Fibroblast of the aortic adventitia (primary cell): ENCODE measurements at regions not wholly inside any gene's neighbourhood (a gene's known extent, or its start where the extent isn't known, plus 50 kb on each side); places are given as distances from the start of the nearest gene placed in this dataset.

ENCODE experiments used
- DNase-seq: peaks from one replicate; pipeline ENCODE4 v3.0.0-alpha.2; 2010; ENCODE audit warnings: low read depth
- H3K4me3 ChIP-seq: 2 replicates; pipeline ENCODE4 v1.5.1; 2011; ENCODE audit warnings: low read depth, mild to moderate bottlenecking, control low read depth, low read length, moderate library complexity
- TF ChIP-seq, protein P1 (sequence below): IDR thresholded peaks from 2 replicates; pipeline ENCODE4 v1.5.1; 2011; ENCODE audit warnings: mild to moderate bottlenecking, low read length, control low read depth, inconsistent platforms; ENCODE audit not compliant: insufficient read depth

- TF ChIP-seq, protein P1, sequence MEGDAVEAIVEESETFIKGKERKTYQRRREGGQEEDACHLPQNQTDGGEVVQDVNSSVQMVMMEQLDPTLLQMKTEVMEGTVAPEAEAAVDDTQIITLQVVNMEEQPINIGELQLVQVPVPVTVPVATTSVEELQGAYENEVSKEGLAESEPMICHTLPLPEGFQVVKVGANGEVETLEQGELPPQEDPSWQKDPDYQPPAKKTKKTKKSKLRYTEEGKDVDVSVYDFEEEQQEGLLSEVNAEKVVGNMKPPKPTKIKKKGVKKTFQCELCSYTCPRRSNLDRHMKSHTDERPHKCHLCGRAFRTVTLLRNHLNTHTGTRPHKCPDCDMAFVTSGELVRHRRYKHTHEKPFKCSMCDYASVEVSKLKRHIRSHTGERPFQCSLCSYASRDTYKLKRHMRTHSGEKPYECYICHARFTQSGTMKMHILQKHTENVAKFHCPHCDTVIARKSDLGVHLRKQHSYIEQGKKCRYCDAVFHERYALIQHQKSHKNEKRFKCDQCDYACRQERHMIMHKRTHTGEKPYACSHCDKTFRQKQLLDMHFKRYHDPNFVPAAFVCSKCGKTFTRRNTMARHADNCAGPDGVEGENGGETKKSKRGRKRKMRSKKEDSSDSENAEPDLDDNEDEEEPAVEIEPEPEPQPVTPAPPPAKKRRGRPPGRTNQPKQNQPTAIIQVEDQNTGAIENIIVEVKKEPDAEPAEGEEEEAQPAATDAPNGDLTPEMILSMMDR: no peak
- no peak for DNase-seq
- no peak overlapping the region for H3K4me3 ChIP-seq
Observed at GRCh38 chr20:58150772-58151171, 77.7 kb downstream of the ANKRD60 start.

DNA sequence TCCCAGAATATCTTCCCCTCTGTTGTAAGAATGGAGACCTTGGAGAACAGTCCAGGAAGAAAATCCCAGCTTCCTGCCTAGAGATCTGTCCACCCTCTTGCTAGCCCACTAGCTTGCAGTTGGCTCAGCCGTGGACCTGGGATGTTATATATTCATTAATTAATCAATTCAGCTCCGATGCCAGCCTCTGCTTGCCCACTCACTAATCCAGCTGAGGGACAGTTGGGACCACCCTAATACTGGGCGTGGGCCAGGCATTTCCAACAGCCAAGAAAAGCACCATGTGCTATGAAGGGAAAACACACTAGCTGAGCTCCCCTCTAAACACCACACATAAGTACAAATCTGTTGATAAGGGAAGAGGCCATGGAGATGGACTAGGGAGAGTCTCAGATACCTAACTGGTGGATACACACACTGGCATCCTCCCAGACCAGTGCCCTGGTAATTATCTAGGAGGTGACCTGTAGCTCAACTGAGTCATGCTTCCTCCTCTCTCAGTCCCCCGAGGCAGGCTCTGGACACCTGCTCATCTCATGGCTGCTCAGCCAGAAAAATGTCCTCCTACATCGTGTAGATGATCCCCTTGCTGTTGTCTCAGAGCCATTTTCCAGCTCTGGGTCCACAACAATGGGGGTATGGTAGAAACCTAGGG is 78.9 kb downstream of the ANKRD60 start:
- DNase-seq: no peak
- TF ChIP-seq, protein P1: no peak
- H3K4me3 ChIP-seq: no peak overlapping the region

- no peak overlapping the region for H3K4me3 ChIP-seq
- TF ChIP-seq, protein P1: no peak
- DNase-seq: no peak
Observed at GRCh38 chr20:58148891-58149290, 79.6 kb downstream of the ANKRD60 start.

DNA sequence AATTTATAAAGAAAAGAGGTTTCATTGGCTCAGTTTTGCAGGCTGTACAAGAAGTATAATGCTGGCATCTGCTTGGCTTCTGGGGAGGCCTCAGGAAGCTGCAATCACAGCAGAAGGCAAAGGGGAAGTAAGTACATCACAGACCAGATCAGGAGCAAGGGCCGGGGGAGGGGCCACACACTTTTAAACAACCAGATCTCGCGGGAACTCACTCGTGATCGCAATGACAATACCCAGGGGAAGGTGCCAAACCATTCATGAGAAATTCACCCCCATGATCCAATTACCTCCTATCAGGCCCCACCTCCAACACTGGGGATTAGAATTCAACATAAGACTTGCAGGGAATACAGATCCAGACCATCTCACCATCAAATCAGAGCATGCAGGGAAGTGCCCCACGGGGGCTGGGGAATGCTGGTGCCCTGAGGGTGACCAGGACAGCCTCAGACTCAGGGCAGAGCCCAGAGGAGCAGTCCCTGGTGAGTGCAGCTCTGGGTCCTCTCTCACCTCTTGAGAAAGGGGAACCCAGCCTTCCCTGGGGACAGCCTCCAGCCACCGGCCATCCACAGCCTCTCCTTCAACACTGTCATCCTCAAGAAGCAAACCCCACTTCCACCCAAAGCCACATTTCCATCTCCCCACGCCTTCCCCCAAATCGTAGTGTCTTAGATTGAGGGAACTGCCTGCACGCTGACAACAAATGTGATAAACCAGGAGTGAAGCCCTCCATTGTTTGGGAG is 80.7 kb downstream of the ANKRD60 start:
- TF ChIP-seq, protein P1: no peak
- H3K4me3 ChIP-seq: no peak overlapping the region
- DNase-seq: no peak

DNA sequence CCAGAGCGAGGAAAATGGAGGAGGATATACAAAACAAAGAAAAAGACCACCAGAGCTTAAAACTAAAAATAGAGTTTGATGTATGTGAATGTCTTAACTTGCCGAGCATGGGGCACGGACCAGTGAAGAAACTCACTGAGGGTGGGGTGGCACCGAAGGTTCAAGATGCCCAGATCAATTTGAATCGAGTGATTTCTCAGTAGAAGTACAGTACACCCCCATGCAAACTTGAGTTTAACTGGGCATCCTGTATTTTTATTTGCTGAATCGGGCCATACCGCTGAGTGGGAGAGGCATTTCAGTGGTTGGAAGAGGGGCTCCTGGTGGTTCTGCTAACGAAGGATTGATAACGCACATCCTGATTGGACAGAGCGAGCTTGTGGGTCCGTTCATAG is 81.7 kb downstream of the ANKRD60 start:
- TF ChIP-seq, protein P1: no peak
- no peak for DNase-seq
- H3K4me3 ChIP-seq: no peak overlapping the region

DNA sequence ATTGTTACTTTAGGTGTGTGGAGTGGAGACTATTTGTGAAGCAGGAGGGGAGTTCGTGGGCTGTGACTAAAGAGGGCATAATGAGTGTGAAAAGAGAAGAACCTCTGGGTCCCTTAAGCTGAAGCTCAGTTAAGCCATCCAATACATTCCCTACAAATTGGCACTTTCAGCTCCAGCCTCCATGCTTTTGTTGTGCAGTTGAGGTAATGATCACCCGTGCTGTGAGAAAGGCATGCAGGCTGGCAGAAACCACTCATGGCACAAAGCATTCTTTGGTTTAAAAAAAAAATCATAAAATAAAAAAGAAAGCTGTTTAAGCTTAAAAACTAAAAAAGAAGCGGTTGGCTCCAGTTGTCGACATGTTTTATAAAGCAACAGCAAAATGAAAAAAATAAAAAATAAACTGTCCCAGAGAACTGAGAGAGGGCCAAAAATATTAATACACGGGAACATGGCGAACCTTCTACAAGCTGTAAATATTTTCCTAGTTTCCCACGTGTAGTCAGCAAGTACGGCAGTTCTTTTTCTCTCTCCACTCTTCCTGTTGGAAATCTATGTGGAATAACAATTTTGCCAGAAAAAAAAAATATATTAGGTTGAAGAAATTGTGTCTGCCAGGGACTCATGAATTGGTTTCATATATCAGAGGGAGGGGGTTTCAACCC is 82.2 kb downstream of the ANKRD60 start:
- H3K4me3 ChIP-seq: no peak overlapping the region
- no peak for DNase-seq
- TF ChIP-seq, protein P1: no peak
